IPS-15b (cell line): ENCODE measurements at regions not wholly inside any gene's neighbourhood (a gene's known extent, or its start where the extent isn't known, plus 50 kb on each side); places are given as distances from the start of the nearest gene placed in this dataset.

Source experiments
- H3K27me3 ChIP-seq: one replicate; pipeline ENCODE4 v1.6.1; 2013; ENCODE audit warnings: low read length; ENCODE audit not compliant: control insufficient read depth, insufficient read depth
- H3K36me3 ChIP-seq: one replicate; pipeline ENCODE4 v1.6.1; 2013; ENCODE audit warnings: low read length; ENCODE audit not compliant: control insufficient read depth, insufficient read depth
- H3K4me1 ChIP-seq: one replicate; pipeline ENCODE4 v1.6.1; 2013; ENCODE audit warnings: mild to moderate bottlenecking, low read length; ENCODE audit not compliant: control insufficient read depth, insufficient read depth
- H3K4me3 ChIP-seq: one replicate; pipeline ENCODE4 v1.5.1; 2013; ENCODE audit warnings: low read depth, low read length
- H3K9ac ChIP-seq: one replicate; pipeline ENCODE4 v1.6.1; 2013; ENCODE audit warnings: low read depth, mild to moderate bottlenecking, low read length
- H3K9me3 ChIP-seq: one replicate; pipeline ENCODE4 v1.6.1; 2013; ENCODE audit warnings: mild to moderate bottlenecking, low read length; ENCODE audit not compliant: control insufficient read depth, insufficient read depth

GRCh38 chr5:117296872-117297271, 722.2 kb upstream of the SEMA6A start:
- no peaks in the 10 kb centered on the region for H3K9me3 ChIP-seq
- no peaks in the 10 kb centered on the region for H3K36me3 ChIP-seq
- H3K4me3 ChIP-seq = no peak overlapping the region
- H3K9ac ChIP-seq = no peak overlapping the region
- no peaks in the 10 kb centered on the region for H3K4me1 ChIP-seq
- H3K27me3 ChIP-seq = no peaks in the 10 kb centered on the region

GRCh38 chr5:117295941-117296340, 721.3 kb upstream of the SEMA6A start:
- Histone ChIP-seq H3K4me3 (no peak overlapping the region), H3K36me3 (no peaks in the 10 kb centered on the region), H3K27me3 (no peaks in the 10 kb centered on the region), H3K9me3 (no peaks in the 10 kb centered on the region), H3K9ac (no peak overlapping the region), H3K4me1 (no peaks in the 10 kb centered on the region)

DNA sequence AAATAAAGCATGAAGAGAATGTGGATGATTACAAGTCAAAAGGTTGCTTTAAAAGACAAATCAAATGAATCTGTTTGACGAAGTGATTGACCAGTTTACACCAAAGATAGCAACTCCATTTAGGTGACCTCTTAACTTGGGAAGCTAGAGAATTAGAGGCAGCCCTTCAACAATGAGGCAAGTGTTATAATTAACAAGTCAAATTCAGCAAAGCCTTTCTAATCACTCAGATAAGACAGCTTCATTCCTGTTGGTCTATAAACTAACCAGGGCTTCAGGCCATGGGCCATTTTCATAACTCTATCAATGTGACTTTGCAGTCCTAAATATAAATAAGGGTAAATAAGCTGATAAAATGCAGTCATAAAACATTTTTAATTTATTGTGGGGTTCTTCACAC, 712.2 kb upstream of the SEMA6A start:
- no peaks in the 10 kb centered on the region for H3K36me3 ChIP-seq
- no peak overlapping the region for H3K4me3 ChIP-seq
- no peaks in the 10 kb centered on the region for H3K9me3 ChIP-seq
- no peaks in the 10 kb centered on the region for H3K4me1 ChIP-seq
- no peaks in the 10 kb centered on the region for H3K27me3 ChIP-seq
- H3K9ac ChIP-seq = no peak overlapping the region

DNA sequence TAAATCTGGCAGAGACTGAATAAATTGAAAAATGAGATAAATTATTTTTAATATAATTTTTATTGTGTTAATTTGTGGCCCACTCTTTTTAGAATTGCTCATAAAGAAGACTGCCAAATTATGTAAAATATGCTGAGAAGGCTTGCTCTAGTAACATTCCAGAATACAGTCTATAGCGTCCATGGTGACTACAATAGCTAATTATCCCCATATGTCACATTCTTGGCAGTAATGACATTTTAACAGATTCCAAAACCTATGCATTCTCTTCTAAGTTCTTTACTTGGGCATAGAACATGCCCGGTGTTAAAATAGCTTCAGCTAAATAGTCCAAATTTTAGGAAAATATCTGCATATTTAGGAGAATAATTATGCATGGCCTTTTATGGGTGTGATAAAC, 697.0 kb upstream of the SEMA6A start:
- Histone ChIP-seq H3K9me3 (no peaks in the 10 kb centered on the region), H3K4me3 (no peak overlapping the region), H3K4me1 (no peaks in the 10 kb centered on the region), H3K27me3 (no peaks in the 10 kb centered on the region), H3K9ac (no peak overlapping the region), H3K36me3 (no peaks in the 10 kb centered on the region)

DNA sequence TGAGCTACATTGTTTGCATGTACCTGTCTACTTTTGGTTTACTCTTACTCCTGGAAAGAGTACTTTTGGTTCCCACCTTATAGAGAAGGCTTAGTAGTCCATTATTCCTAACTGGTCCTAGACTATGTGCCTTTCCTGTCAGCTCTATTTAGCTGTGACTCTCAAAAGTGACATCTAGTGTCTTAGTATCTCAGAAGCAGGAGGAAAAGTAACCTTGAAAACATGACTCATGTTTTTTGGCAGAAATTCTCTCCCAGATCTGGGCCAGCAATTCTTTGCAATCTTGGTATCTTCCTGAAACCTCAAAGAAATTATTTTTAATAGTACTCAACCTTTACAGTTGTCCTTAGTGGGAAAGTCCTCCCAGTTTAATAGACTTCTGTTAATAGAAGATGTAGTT, 691.7 kb upstream of the SEMA6A start:
- no peaks in the 10 kb centered on the region for H3K9me3 ChIP-seq
- no peaks in the 10 kb centered on the region for H3K27me3 ChIP-seq
- no peaks in the 10 kb centered on the region for H3K36me3 ChIP-seq
- H3K4me3 ChIP-seq = no peak overlapping the region
- no peaks in the 10 kb centered on the region for H3K4me1 ChIP-seq
- no peak overlapping the region for H3K9ac ChIP-seq

- H3K4me1 ChIP-seq = no peaks in the 10 kb centered on the region
- H3K9me3 ChIP-seq = no peaks in the 10 kb centered on the region
- H3K36me3 ChIP-seq = no peaks in the 10 kb centered on the region
- no peak overlapping the region for H3K4me3 ChIP-seq
- no peak overlapping the region for H3K9ac ChIP-seq
- no peaks in the 10 kb centered on the region for H3K27me3 ChIP-seq
Observed at GRCh38 chr5:117263231-117263630, 688.6 kb upstream of the SEMA6A start.

GRCh38 chr5:117262572-117263131, 688.0 kb upstream of the SEMA6A start:
- no peaks in the 10 kb centered on the region for H3K9me3 ChIP-seq
- H3K4me3 ChIP-seq = no peak overlapping the region
- H3K4me1 ChIP-seq = no peaks in the 10 kb centered on the region

DNA sequence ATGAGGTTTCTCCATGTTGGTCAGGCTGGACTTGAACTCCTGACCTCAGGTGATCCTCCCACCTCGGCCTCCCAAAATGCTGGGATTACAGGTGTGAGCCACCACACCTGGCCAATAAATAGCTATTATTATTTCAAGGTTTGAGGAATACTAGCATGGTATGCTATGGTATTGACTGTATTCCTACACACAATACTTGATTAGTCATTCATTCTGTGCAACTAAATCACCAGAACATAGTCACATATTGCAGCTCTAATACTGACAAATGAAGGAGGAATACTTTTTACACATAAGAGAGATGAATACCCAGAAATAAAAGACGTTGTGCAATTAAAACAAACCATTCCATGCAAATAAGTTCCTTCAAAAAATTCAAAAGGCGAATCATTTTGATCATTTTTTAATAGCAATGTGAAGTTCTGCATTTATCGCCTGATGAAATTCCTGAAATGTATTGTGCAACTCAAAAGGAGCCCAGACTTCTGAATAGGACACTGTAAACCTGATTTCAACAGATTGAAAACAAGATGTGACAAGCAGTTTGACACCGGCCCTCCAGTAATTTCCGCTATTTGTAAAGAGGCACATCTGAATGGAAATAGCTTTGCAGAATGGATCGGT, 687.4 kb upstream of the SEMA6A start:
- no peaks in the 10 kb centered on the region for H3K9me3 ChIP-seq
- H3K4me3 ChIP-seq = no peak overlapping the region
- no peaks in the 10 kb centered on the region for H3K27me3 ChIP-seq
- no peaks in the 10 kb centered on the region for H3K4me1 ChIP-seq
- H3K36me3 ChIP-seq = no peaks in the 10 kb centered on the region
- H3K9ac ChIP-seq = no peak overlapping the region

More at GRCh38 chr5:117262572-117263131, 688.0 kb upstream of the SEMA6A start:
- no peaks in the 10 kb centered on the region for H3K36me3 ChIP-seq
- no peak overlapping the region for H3K9ac ChIP-seq
- H3K27me3 ChIP-seq = no peaks in the 10 kb centered on the region

DNA sequence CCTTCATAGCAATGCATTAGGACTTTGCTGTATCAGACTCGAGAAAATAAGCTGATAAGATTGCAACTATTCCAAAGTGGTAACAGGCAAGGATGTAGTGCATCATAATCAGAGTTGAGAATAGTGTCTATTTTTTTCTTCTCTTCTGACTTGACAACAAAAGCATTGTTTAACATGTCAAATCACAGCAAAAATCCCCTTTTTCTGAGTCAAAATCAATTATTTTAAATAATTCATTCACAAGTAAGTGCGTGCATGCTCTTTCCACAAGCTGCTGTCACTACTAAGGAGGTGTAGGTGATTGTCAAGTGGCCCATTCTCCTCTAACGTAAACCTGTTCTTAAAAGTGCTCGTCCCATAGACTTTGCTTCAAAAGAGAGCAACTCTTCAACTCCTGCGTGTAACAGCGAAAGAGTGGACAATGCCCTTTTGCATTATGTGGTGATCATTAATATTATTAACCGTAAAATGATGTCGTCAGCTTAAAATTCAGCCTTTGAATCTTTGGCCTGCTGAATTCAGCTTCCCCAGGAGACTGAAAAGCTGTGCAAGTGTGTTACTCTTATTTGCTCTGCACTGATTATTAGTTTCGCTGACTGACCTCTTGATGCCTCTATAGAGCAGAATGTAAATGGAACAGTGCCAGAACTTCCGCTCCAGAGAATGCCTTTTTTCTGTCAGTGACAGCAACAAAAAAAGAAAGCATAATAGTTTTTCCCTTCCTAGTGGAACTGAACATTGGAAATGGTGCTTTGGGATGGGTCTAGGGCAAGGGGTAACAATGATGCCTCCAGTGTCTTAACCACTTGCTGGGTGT, 680.8 kb upstream of the SEMA6A start:
- Histone ChIP-seq H3K9ac (no peak overlapping the region), H3K4me1 (no peaks in the 10 kb centered on the region), H3K27me3 (no peaks in the 10 kb centered on the region), H3K36me3 (no peaks in the 10 kb centered on the region), H3K4me3 (no peak overlapping the region), H3K9me3 (no peaks in the 10 kb centered on the region)

GRCh38 chr5:117252566-117252965, 677.9 kb upstream of the SEMA6A start:
- no peaks in the 10 kb centered on the region for H3K27me3 ChIP-seq
- no peak overlapping the region for H3K4me3 ChIP-seq
- H3K9ac ChIP-seq = no peak overlapping the region
- H3K36me3 ChIP-seq = no peaks in the 10 kb centered on the region
- no peaks in the 10 kb centered on the region for H3K9me3 ChIP-seq
- no peaks in the 10 kb centered on the region for H3K4me1 ChIP-seq

GRCh38 chr5:117249086-117249815, 674.6 kb upstream of the SEMA6A start:
- Histone ChIP-seq H3K36me3 (no peaks in the 10 kb centered on the region), H3K4me1 (no peaks in the 10 kb centered on the region), H3K27me3 (no peaks in the 10 kb centered on the region), H3K9me3 (no peaks in the 10 kb centered on the region), H3K4me3 (no peak overlapping the region), H3K9ac (no peak overlapping the region)
